ENCODE measurements at regions not wholly inside any gene's neighbourhood (a gene's known extent, or its start where the extent isn't known, plus 50 kb on each side); places are given as distances from the start of the nearest gene placed in this dataset.
"Not testable (repeated sequence)": the region's sequence is repeated elsewhere in the genome, so short reads cannot be mapped to it uniquely, and the experiment has no call there.

GRCh38 chr4:137909529-137910309 lies 332.4 kb downstream of the SLC7A11 start:
- TF ChIP-seq, protein P1, sequence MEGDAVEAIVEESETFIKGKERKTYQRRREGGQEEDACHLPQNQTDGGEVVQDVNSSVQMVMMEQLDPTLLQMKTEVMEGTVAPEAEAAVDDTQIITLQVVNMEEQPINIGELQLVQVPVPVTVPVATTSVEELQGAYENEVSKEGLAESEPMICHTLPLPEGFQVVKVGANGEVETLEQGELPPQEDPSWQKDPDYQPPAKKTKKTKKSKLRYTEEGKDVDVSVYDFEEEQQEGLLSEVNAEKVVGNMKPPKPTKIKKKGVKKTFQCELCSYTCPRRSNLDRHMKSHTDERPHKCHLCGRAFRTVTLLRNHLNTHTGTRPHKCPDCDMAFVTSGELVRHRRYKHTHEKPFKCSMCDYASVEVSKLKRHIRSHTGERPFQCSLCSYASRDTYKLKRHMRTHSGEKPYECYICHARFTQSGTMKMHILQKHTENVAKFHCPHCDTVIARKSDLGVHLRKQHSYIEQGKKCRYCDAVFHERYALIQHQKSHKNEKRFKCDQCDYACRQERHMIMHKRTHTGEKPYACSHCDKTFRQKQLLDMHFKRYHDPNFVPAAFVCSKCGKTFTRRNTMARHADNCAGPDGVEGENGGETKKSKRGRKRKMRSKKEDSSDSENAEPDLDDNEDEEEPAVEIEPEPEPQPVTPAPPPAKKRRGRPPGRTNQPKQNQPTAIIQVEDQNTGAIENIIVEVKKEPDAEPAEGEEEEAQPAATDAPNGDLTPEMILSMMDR (conservative IDR thresholded peaks at IDR 0.05), result no peak
- no peak for DNase-seq (ENCODE audit: low read depth, low spot score)
- no peak overlapping the region for H3K4me3 Mint-ChIP-seq
- no peaks in the 10 kb centered on the region for H3K27me3 Mint-ChIP-seq (ENCODE audit: low read depth)
- no peaks in the 10 kb centered on the region for H3K36me3 Mint-ChIP-seq (ENCODE audit: low read depth)
- H3K9me3 Mint-ChIP-seq, result no peaks in the 10 kb centered on the region
- no peaks in the 10 kb centered on the region for H3K4me1 Mint-ChIP-seq
- no peak overlapping the region for H3K27ac Mint-ChIP-seq (ENCODE audit: unreplicated experiment)

DNA sequence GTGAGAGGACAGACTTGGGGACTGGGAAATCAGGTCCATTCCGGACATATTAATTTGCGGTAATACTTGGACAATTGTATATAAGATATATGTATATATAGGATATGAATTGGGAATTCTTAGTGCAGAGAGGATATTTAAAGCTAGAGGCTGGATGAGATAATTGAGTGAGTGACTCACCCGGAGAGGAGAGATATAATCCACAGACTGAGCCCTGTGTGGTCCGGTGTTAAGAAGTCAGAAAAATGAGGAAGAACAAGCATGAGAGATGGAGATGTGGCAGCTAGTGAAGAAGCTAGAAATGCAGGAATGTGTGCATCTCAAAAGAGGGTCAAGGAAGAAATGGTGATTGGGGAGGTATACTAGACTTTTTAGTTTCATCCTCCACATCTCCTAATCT lies 336.2 kb downstream of the SLC7A11 start:
- TF ChIP-seq, protein P1 (conservative IDR thresholded peaks at IDR 0.05), result no peak
- no peak for DNase-seq (ENCODE audit: low read depth, low spot score)
- Mint-ChIP-seq H3K4me1 (no peaks in the 10 kb centered on the region), H3K36me3 (ENCODE audit: low read depth) (no peaks in the 10 kb centered on the region), H3K27me3 (ENCODE audit: low read depth) (no peaks in the 10 kb centered on the region), H3K9me3 (no peaks in the 10 kb centered on the region), H3K27ac (ENCODE audit: unreplicated experiment) (no peak overlapping the region), H3K4me3 (no peak overlapping the region)

DNA sequence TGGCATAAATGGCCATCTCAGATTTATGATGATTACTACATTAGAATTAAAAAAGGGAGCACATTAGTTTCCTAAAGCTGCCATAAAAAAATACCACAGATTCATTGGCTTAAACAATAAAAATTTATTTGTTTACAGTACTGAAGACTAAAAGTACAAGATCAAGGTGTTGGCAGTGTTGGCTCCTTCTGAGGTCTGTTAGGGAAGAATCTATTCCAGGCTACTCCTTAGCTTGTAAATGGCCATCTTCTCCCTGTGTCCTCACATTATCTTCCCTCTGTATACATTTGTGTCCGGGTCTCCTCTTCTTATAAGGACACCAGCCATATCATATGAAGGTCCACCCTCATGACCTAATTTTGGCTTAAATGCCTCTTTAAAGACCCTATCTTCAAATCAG lies 341.0 kb downstream of the SLC7A11 start:
- TF ChIP-seq, protein P1 (conservative IDR thresholded peaks at IDR 0.05), result no peak
- Mint-ChIP-seq H3K4me3 (no peak overlapping the region), H3K27me3 (ENCODE audit: low read depth) (no peaks in the 10 kb centered on the region), H3K4me1 (no peaks in the 10 kb centered on the region), H3K36me3 (ENCODE audit: low read depth) (no peaks in the 10 kb centered on the region), H3K9me3 (no peaks in the 10 kb centered on the region), H3K27ac (ENCODE audit: unreplicated experiment) (no peak overlapping the region)
- DNase-seq (ENCODE audit: low read depth, low spot score), result no peak

DNA sequence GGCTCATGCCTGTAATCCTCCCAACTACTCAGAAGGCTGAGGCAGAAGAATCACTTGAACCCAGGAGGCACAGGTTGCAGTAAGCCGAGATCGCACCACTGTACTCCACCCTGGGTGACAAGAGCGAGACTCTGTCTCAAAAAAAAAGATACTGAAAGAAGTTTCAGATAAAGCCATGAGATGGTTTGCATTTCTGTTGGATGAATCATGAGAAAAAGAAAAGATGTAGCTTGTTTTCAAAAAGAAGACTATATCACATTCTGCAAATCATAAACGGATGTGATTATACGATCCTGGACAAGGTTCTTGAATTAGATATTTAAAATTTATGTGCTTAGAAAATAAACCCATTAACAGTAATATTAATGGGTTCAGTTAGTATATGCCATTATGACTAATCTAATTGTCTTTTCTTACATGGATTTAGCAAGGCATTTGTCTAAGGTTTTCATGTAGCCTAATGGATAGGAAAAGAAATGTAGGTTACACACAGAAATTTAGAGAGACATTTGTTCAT lies 345.9 kb downstream of the SLC7A11 start:
- no peak for DNase-seq (ENCODE audit: low read depth, low spot score)
- Mint-ChIP-seq H3K36me3 (ENCODE audit: low read depth) (no peaks in the 10 kb centered on the region), H3K27ac (ENCODE audit: unreplicated experiment) (no peak overlapping the region), H3K27me3 (ENCODE audit: low read depth) (no peaks in the 10 kb centered on the region), H3K9me3 (peaks cover 13% of the 10 kb centered on the region), H3K4me1 (no peaks in the 10 kb centered on the region), H3K4me3 (no peak overlapping the region)
- TF ChIP-seq, protein P1 (conservative IDR thresholded peaks at IDR 0.05), result no peak

DNA sequence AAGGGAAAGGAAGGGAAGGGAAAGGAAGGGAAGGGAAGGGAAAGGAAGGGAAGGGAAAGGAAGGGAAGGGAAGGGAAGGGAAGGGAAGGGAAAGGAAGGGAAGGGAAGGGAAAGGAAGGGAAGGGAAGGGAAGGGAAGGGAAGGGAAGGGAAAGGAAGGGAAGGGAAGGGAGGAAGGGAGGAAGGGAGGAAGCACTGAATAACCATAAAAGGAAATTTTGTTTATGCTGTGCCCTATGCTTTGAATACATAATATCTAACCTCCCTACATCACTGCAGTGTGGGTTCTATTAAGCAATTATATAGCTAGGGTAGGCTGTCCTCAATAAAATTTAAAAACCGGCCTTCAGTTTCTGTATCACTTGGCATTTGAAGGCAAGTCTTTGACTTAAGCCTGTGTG lies 346.6 kb downstream of the SLC7A11 start:
- peaks cover 13% of the 10 kb centered on the region for H3K9me3 Mint-ChIP-seq
- H3K4me3 Mint-ChIP-seq; H3K36me3 Mint-ChIP-seq (ENCODE audit: low read depth); DNase-seq (ENCODE audit: low read depth, low spot score); H3K27me3 Mint-ChIP-seq (ENCODE audit: low read depth); H3K27ac Mint-ChIP-seq (ENCODE audit: unreplicated experiment); H3K4me1 Mint-ChIP-seq: not testable (repeated sequence)

GRCh38 chr4:137892134-137892533 lies 350.0 kb downstream of the SLC7A11 start:
- Mint-ChIP-seq H3K4me3 (no peak overlapping the region), H3K27me3 (ENCODE audit: low read depth) (no peaks in the 10 kb centered on the region), H3K27ac (ENCODE audit: unreplicated experiment) (no peak overlapping the region), H3K36me3 (ENCODE audit: low read depth) (no peaks in the 10 kb centered on the region), H3K4me1 (no peaks in the 10 kb centered on the region), H3K9me3 (peaks cover 16% of the 10 kb centered on the region)
- no peak for DNase-seq (ENCODE audit: low read depth, low spot score)
- TF ChIP-seq, protein P1 (conservative IDR thresholded peaks at IDR 0.05), result no peak

Data from neural crest cell (in vitro differentiated cells).